Fibroblast of peridontal ligament (primary cell): ENCODE measurements at regions not wholly inside any gene's neighbourhood (a gene's known extent, or its start where the extent isn't known, plus 50 kb on each side); places are given as distances from the start of the nearest gene placed in this dataset.

ENCODE experiments used
- DNase-seq: peaks from one replicate; pipeline ENCODE4 v3.0.0-alpha.2; 2010; ENCODE audit errors: extremely low read depth

GRCh38 chr5:87051502-87052113 is 216.1 kb upstream of the RASA1 start:
- DNase-seq: no peak

GRCh38 chr5:87053146-87053545 is 214.5 kb upstream of the RASA1 start:
- DNase-seq: no peak

GRCh38 chr5:87054821-87055220 is 212.9 kb upstream of the RASA1 start:
- DNase-seq: no peak

GRCh38 chr5:87061046-87061445 is 206.6 kb upstream of the RASA1 start:
- DNase-seq: no peak

GRCh38 chr5:87069311-87069710 is 198.4 kb upstream of the RASA1 start:
- no peak for DNase-seq

- DNase-seq: peak; percentile 87
Measured at GRCh38 chr5:87069974-87070608, 197.6 kb upstream of the RASA1 start.

GRCh38 chr5:87074072-87074471 is 193.6 kb upstream of the RASA1 start:
- DNase-seq: no peak

- no peak for DNase-seq
Measured at GRCh38 chr5:87074934-87075541, 192.6 kb upstream of the RASA1 start.

GRCh38 chr5:87076411-87076810 is 191.3 kb upstream of the RASA1 start:
- DNase-seq: no peak

- DNase-seq: peak; percentile 9
Measured at GRCh38 chr5:87076931-87077330, 190.8 kb upstream of the RASA1 start.

- no peak for DNase-seq
Measured at GRCh38 chr5:87079219-87079618, 188.5 kb upstream of the RASA1 start.

GRCh38 chr5:87081016-87081415 is 186.7 kb upstream of the RASA1 start:
- no peak for DNase-seq

GRCh38 chr5:87081511-87082372 is 185.9 kb upstream of the RASA1 start:
- no peak for DNase-seq

GRCh38 chr5:87094347-87094746 is 173.3 kb upstream of the RASA1 start:
- no peak for DNase-seq

GRCh38 chr5:87094833-87095232 is 172.8 kb upstream of the RASA1 start:
- DNase-seq: no peak

GRCh38 chr5:87095787-87096186 is 171.9 kb upstream of the RASA1 start:
- DNase-seq: no peak

GRCh38 chr5:87097664-87098063 is 170.0 kb upstream of the RASA1 start:
- DNase-seq: no peak

GRCh38 chr5:87099291-87099839 is 168.3 kb upstream of the RASA1 start:
- DNase-seq: no peak

- no peak for DNase-seq
Measured at GRCh38 chr5:87099968-87100367, 167.7 kb upstream of the RASA1 start.

- DNase-seq: no peak
Measured at GRCh38 chr5:87101321-87101720, 166.4 kb upstream of the RASA1 start.

GRCh38 chr5:87102841-87103240 is 164.8 kb upstream of the RASA1 start:
- DNase-seq: no peak

GRCh38 chr5:87103616-87104287 is 163.9 kb upstream of the RASA1 start:
- DNase-seq: no peak
